Neural progenitor cell (in vitro differentiated cells): ENCODE measurements at regions not wholly inside any gene's neighbourhood (a gene's known extent, or its start where the extent isn't known, plus 50 kb on each side); places are given as distances from the start of the nearest gene placed in this dataset.

ENCODE experiments used
- EZH2 ChIP-seq: fragments of 200-600 bp; sonication (generic); IDR thresholded peaks from 2 replicates; pipeline ENCODE4 v1.6.1; 2017; ENCODE audit warnings: antibody characterized with exemption, mild to moderate bottlenecking, moderate library complexity
- EZH2phosphoT487 ChIP-seq: fragments of 200-600 bp; sonication (generic); IDR thresholded peaks from 2 replicates; pipeline ENCODE4 v1.6.1; 2017; ENCODE audit warnings: antibody characterized with exemption
- TF ChIP-seq, protein P1 (sequence below): fragments of 200-600 bp; sonication (generic); IDR thresholded peaks from 2 replicates; pipeline ENCODE4 v1.5.1; 2017; ENCODE audit warnings: antibody characterized with exemption, mild to moderate bottlenecking

DNA sequence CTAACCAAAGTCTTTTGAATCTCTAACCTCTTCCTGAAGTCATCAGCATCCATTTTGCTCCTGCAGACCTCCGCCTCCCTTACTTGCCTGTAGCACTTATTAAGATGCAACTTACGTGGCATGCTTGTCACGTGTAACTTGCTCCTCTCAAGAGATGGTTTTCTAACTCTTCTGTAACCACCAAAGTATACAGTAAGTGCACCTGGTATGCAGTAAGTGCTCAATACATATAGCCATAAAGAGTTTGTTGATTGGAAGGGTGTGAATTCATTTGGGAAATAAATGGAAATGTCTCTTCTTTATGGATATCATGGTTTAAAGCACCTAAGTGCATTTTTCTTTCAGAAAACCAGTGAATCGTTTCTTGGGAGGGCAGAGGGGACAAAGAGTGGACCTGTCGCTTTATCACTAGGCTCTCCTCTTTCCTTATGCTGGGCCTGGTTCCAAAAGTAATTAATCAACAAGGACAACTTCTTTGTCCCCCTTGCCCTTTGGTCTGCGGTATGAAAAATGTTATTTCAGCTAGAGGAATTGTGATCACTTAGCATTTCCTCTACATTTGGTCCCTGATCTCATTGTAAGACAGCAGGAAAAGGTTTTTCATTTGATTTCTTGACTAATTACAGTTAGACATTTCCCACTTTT, 370.0 kb upstream of the SPRED2 start:
- TF ChIP-seq, protein P1, sequence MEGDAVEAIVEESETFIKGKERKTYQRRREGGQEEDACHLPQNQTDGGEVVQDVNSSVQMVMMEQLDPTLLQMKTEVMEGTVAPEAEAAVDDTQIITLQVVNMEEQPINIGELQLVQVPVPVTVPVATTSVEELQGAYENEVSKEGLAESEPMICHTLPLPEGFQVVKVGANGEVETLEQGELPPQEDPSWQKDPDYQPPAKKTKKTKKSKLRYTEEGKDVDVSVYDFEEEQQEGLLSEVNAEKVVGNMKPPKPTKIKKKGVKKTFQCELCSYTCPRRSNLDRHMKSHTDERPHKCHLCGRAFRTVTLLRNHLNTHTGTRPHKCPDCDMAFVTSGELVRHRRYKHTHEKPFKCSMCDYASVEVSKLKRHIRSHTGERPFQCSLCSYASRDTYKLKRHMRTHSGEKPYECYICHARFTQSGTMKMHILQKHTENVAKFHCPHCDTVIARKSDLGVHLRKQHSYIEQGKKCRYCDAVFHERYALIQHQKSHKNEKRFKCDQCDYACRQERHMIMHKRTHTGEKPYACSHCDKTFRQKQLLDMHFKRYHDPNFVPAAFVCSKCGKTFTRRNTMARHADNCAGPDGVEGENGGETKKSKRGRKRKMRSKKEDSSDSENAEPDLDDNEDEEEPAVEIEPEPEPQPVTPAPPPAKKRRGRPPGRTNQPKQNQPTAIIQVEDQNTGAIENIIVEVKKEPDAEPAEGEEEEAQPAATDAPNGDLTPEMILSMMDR = no peak
- TF ChIP-seq EZH2 (no peak), EZH2phosphoT487 (no peak)
